WERI-Rb-1 (cell line): ENCODE measurements at regions not wholly inside any gene's neighbourhood (a gene's known extent, or its start where the extent isn't known, plus 50 kb on each side); places are given as distances from the start of the nearest gene placed in this dataset.

Source experiments
- DNase-seq: peaks from one replicate; pipeline ENCODE4 v3.0.0-alpha.2; 2020
- H3K27ac ChIP-seq: fragments of 250-450 bp; sonication (Bioruptor Pico); 2 replicates; pipeline ENCODE4 v1.5.1; 2020; ENCODE audit warnings: mild to moderate bottlenecking, moderate library complexity
- H3K27me3 ChIP-seq: fragments of 250-450 bp; sonication (Bioruptor Pico); 2 replicates; pipeline ENCODE4 v1.5.1; 2021; ENCODE audit warnings: mild to moderate bottlenecking, low read depth, moderate library complexity; ENCODE audit not compliant: insufficient read depth, severe bottlenecking
- H3K36me3 ChIP-seq: fragments of 250-450 bp; sonication (Bioruptor Pico); 2 replicates; pipeline ENCODE4 v1.5.1; 2020; ENCODE audit warnings: mild to moderate bottlenecking, moderate library complexity
- H3K4me3 ChIP-seq: 2 replicates; pipeline ENCODE4 v1.5.1; 2011; ENCODE audit warnings: low read depth, mild to moderate bottlenecking, control low read depth, low read length
- H3K9me3 ChIP-seq: fragments of 250-450 bp; sonication (Bioruptor Pico); 2 replicates; pipeline ENCODE4 v1.5.1; 2021; ENCODE audit warnings: mild to moderate bottlenecking, moderate library complexity; ENCODE audit not compliant: severe bottlenecking
- CTCF ChIP-seq: IDR thresholded peaks from 2 replicates; pipeline ENCODE4 v1.5.1; 2011; ENCODE audit warnings: low read depth, mild to moderate bottlenecking, control low read depth, inconsistent platforms, low read length

DNA sequence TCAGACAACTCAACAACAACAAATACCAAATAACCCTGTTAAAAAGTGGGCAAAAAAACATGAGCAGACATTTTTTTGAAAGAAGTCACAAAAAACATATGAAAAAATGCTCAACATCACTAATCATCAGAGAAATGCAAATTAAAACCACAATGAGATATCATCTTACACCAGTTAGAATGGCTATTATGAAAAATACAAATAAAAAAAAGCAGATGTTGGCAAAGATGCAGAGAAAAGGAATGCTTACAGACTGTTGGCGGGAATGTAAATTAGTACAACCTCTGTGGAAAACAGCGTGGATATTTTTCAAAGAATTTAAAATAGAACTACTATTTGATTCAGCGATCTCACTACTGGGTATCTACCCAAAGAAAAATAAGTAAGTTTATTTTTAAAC lies 114.0 kb downstream of the SLC38A4 start:
- TF ChIP-seq CTCF, result no peak
- H3K27ac ChIP-seq, result no peak overlapping the region
- H3K36me3 ChIP-seq, result no peaks in the 10 kb centered on the region
- H3K4me3 ChIP-seq, result no peak overlapping the region
- H3K9me3 ChIP-seq, result no peaks in the 10 kb centered on the region
- no peaks in the 10 kb centered on the region for H3K27me3 ChIP-seq
- no peak for DNase-seq

- Histone ChIP-seq H3K27me3 (no peaks in the 10 kb centered on the region), H3K36me3 (no peaks in the 10 kb centered on the region), H3K9me3 (no peaks in the 10 kb centered on the region), H3K4me3 (no peak overlapping the region), H3K27ac (no peak overlapping the region)
- DNase-seq, result no peak
- TF ChIP-seq CTCF, result no peak
Measured at GRCh38 chr12:46710125-46710743, 115.6 kb downstream of the SLC38A4 start.

DNA sequence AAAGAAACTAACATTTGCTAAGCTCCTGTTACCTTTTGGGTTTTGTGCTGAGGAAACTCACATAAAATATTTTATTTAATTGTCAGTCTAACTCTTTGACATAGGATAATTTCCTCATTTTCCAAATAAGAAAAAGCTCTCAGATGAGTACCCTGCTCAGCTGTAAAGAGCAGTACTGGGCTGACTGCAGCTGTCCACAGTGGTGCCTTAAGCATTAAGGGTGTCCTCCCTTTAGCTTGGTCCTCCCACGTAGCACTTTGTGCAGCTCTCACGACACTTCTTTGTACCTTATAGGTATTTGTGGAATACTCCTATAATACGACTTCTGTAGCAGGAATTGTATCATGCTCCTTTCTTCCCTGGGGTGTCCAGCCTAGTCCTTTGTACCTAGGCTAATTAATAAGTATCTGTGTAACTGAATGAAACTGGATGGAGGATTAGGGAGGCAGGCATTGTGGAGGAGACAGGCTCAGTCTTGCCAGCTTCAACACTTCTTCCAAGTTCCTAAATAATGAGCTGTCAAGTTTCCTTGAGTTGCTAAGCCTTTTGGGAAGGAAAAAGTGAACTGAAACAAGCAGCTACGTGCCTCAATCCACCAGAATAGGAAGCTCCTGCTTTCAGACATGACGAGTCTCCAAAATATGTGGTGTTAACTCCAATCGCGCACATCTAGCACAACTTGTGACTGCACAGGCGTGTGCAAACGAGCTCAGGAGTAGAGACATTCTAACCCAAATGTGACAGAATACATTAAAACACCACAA lies 123.0 kb downstream of the SLC38A4 start:
- H3K4me3 ChIP-seq, result no peak overlapping the region
- no peak for DNase-seq

GRCh38 chr12:46701356-46701755 lies 124.4 kb downstream of the SLC38A4 start:
- Histone ChIP-seq H3K9me3 (no peaks in the 10 kb centered on the region), H3K36me3 (no peaks in the 10 kb centered on the region), H3K27ac (no peak overlapping the region), H3K4me3 (no peak overlapping the region), H3K27me3 (no peaks in the 10 kb centered on the region)
- no peak for TF ChIP-seq CTCF
- DNase-seq, result peak; percentile 45

More for the DNA sequence above, 123.0 kb downstream of the SLC38A4 start:
- Histone ChIP-seq H3K36me3 (no peaks in the 10 kb centered on the region), H3K27me3 (no peaks in the 10 kb centered on the region), H3K9me3 (no peaks in the 10 kb centered on the region), H3K27ac (no peak overlapping the region)
- no peak for TF ChIP-seq CTCF

DNA sequence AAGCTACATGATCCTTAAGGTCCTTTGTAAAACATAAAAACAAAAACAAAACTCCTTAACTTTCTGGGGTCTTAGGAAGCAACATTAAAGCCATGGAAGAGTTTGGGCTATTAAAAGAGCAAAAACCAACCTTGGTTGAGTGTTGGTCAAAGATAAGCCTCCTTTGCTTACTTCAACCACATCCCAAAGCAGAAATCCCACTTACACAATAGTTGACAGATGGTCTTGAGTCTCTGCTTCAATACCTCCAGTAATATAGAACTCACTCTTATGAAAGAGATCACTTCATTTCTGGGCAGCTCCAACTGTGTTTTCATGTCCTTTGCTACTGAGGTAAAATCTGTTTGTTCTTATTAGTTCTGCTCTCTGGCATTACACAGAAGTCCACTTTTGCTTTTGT lies 125.8 kb downstream of the SLC38A4 start:
- no peaks in the 10 kb centered on the region for H3K36me3 ChIP-seq
- no peak for DNase-seq
- H3K9me3 ChIP-seq, result no peaks in the 10 kb centered on the region
- H3K27me3 ChIP-seq, result no peaks in the 10 kb centered on the region
- H3K27ac ChIP-seq, result no peak overlapping the region
- H3K4me3 ChIP-seq, result no peak overlapping the region
- no peak for TF ChIP-seq CTCF
